Loucy (cell line): ENCODE measurements at regions not wholly inside any gene's neighbourhood (a gene's known extent, or its start where the extent isn't known, plus 50 kb on each side); places are given as distances from the start of the nearest gene placed in this dataset.

Experiments
- H2AFZ ChIP-seq: fragments of 200-600 bp; sonication (generic); 2 replicates; pipeline ENCODE4 v1.6.0; 2016; ENCODE audit warnings: antibody characterized with exemption, mild to moderate bottlenecking, low read length, moderate library complexity
- H3F3A ChIP-seq: fragments of 200-600 bp; 2 replicates; pipeline ENCODE4 v1.6.0; 2016; ENCODE audit warnings: antibody characterized with exemption, low read depth, mild to moderate bottlenecking
- H3K27me3 ChIP-seq: fragments of 200-600 bp; sonication (generic); 2 replicates; pipeline ENCODE4 v1.6.1; 2014; ENCODE audit warnings: low read length, mild to moderate bottlenecking; ENCODE audit not compliant: insufficient read depth, poor library complexity, severe bottlenecking
- H3K36me3 ChIP-seq: fragments of 200-600 bp; sonication (generic); 2 replicates; pipeline ENCODE4 v1.6.1; 2016; ENCODE audit warnings: low read length; ENCODE audit not compliant: insufficient read depth
- H3K4me1 ChIP-seq: fragments of 200-600 bp; sonication (generic); 2 replicates; pipeline ENCODE4 v1.5.1; 2014; ENCODE audit warnings: low read length, mild to moderate bottlenecking; ENCODE audit not compliant: insufficient read depth, poor library complexity, severe bottlenecking
- H3K4me2 ChIP-seq: fragments of 200-600 bp; sonication (generic); 2 replicates; pipeline ENCODE4 v1.6.0; 2014; ENCODE audit warnings: antibody characterized with exemption, low read length, low read depth, mild to moderate bottlenecking; ENCODE audit not compliant: poor library complexity, severe bottlenecking
- H3K4me3 ChIP-seq: fragments of 200-600 bp; sonication (generic); 2 replicates; pipeline ENCODE4 v1.5.1; 2014; ENCODE audit warnings: low read length, mild to moderate bottlenecking, mixed read lengths; ENCODE audit not compliant: poor library complexity, severe bottlenecking
- H3K79me2 ChIP-seq: fragments of 200-600 bp; sonication (generic); 2 replicates; pipeline ENCODE4 v1.6.1; 2014; ENCODE audit warnings: low read length; ENCODE audit not compliant: insufficient read depth
- H3K9ac ChIP-seq: fragments of 200-600 bp; sonication (generic); 2 replicates; pipeline ENCODE4 v1.6.0; 2014; ENCODE audit warnings: mild to moderate bottlenecking, low read depth, low read length, moderate library complexity; ENCODE audit not compliant: poor library complexity, severe bottlenecking
- H3K9me2 ChIP-seq: fragments of 200-600 bp; sonication (generic); replicated peaks from 2 replicates; pipeline ENCODE4 v1.6.1; 2016; ENCODE audit warnings: low read depth, low read length, mixed read lengths
- H3K9me3 ChIP-seq: fragments of 200-600 bp; sonication (generic); 2 replicates; pipeline ENCODE4 v1.6.1; 2014; ENCODE audit warnings: mild to moderate bottlenecking, antibody characterized with exemption, low read length, low read depth; ENCODE audit not compliant: insufficient read depth
- H4K20me1 ChIP-seq: fragments of 200-600 bp; sonication (generic); 2 replicates; pipeline ENCODE4 v1.6.0; 2014; ENCODE audit warnings: antibody characterized with exemption, low read length, mild to moderate bottlenecking; ENCODE audit not compliant: insufficient read depth, poor library complexity, severe bottlenecking
- EZH2phosphoT487 ChIP-seq: fragments of 200-600 bp; IDR thresholded peaks from 2 replicates; pipeline ENCODE4 v1.6.1; 2018; ENCODE audit warnings: antibody characterized with exemption, mild to moderate bottlenecking, moderate library complexity, borderline replicate concordance
- TF ChIP-seq, protein P1 (sequence below): fragments of 200-600 bp; sonication (generic); conservative IDR thresholded peaks from 2 replicates; pipeline ENCODE4 v1.5.1; 2014; ENCODE audit warnings: mild to moderate bottlenecking, antibody characterized with exemption, low read length

GRCh38 chr1:2943686-2944260 lies 77.5 kb upstream of the ACTRT2 start:
- H3K4me1 ChIP-seq, result no peaks in the 10 kb centered on the region
- no peak overlapping the region for H3K9ac ChIP-seq
- H2AFZ ChIP-seq, result no peak overlapping the region
- H3K9me2 ChIP-seq, result no peaks in the 10 kb centered on the region
- H3K9me3 ChIP-seq, result peaks cover 16% of the 10 kb centered on the region; the same call in 1 of the 2 replicates
- TF ChIP-seq, protein P1, sequence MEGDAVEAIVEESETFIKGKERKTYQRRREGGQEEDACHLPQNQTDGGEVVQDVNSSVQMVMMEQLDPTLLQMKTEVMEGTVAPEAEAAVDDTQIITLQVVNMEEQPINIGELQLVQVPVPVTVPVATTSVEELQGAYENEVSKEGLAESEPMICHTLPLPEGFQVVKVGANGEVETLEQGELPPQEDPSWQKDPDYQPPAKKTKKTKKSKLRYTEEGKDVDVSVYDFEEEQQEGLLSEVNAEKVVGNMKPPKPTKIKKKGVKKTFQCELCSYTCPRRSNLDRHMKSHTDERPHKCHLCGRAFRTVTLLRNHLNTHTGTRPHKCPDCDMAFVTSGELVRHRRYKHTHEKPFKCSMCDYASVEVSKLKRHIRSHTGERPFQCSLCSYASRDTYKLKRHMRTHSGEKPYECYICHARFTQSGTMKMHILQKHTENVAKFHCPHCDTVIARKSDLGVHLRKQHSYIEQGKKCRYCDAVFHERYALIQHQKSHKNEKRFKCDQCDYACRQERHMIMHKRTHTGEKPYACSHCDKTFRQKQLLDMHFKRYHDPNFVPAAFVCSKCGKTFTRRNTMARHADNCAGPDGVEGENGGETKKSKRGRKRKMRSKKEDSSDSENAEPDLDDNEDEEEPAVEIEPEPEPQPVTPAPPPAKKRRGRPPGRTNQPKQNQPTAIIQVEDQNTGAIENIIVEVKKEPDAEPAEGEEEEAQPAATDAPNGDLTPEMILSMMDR, result no peak
- no peak for TF ChIP-seq EZH2phosphoT487
- no peaks in the 10 kb centered on the region for H4K20me1 ChIP-seq
- H3K27me3 ChIP-seq, result no peaks in the 10 kb centered on the region
- no peaks in the 10 kb centered on the region for H3K36me3 ChIP-seq
- H3K4me3 ChIP-seq, result no peak overlapping the region
- no peaks in the 10 kb centered on the region for H3F3A ChIP-seq
- no peaks in the 10 kb centered on the region for H3K79me2 ChIP-seq
- H3K4me2 ChIP-seq, result no peak overlapping the region

DNA sequence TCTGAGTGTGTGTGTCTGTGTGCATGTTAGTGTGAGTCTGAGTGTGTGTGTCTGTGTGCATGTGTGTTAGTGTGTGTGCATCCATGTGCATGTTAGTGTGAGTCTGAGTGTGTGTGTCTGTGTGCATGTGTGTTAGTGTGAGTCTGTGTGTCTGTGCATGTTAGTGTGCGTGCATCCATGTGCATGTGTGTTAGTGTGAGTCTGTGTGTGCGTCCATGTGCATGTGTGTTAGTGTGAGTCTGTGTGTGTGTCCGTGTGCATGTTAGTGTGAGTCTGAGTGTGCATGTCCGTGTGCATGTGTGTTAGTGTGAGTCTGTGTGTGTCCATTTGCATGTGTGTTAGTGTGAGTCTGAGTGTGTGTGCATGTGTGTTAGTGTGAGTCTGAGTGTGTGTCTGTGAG lies 76.6 kb upstream of the ACTRT2 start:
- H3K9me2 ChIP-seq, result no peaks in the 10 kb centered on the region
- no peaks in the 10 kb centered on the region for H4K20me1 ChIP-seq
- no peak overlapping the region for H3K4me2 ChIP-seq
- H3K27me3 ChIP-seq, result no peaks in the 10 kb centered on the region
- no peaks in the 10 kb centered on the region for H3F3A ChIP-seq
- no peak overlapping the region for H3K4me3 ChIP-seq
- no peaks in the 10 kb centered on the region for H3K36me3 ChIP-seq
- H2AFZ ChIP-seq, result no peak overlapping the region
- no peak overlapping the region for H3K9ac ChIP-seq
- no peak for TF ChIP-seq EZH2phosphoT487
- TF ChIP-seq, protein P1, result no peak
- H3K9me3 ChIP-seq, result peaks cover 16% of the 10 kb centered on the region; the same call in 1 of the 2 replicates
- H3K4me1 ChIP-seq, result no peaks in the 10 kb centered on the region
- no peaks in the 10 kb centered on the region for H3K79me2 ChIP-seq

- Histone ChIP-seq H3K9ac (no peak overlapping the region), H3K4me3 (no peak overlapping the region), H3K27me3 (no peaks in the 10 kb centered on the region), H3K79me2 (no peaks in the 10 kb centered on the region), H3K4me1 (no peaks in the 10 kb centered on the region), H3K4me2 (no peak overlapping the region), H3K36me3 (no peaks in the 10 kb centered on the region), H3K9me2 (no peaks in the 10 kb centered on the region), H3F3A (no peaks in the 10 kb centered on the region), H3K9me3 (peaks cover 12% of the 10 kb centered on the region; the same call in 1 of the 2 replicates), H4K20me1 (no peaks in the 10 kb centered on the region), H2AFZ (no peak overlapping the region)
- TF ChIP-seq, protein P1, result no peak
- TF ChIP-seq EZH2phosphoT487, result no peak
Observed at GRCh38 chr1:2945821-2946231, 75.4 kb upstream of the ACTRT2 start.
